ENCODE measurements at regions not wholly inside any gene's neighbourhood (a gene's known extent, or its start where the extent isn't known, plus 50 kb on each side); places are given as distances from the start of the nearest gene placed in this dataset.
"Not testable (repeated sequence)": the region's sequence is repeated elsewhere in the genome, so short reads cannot be mapped to it uniquely, and the experiment has no call there.

DNA sequence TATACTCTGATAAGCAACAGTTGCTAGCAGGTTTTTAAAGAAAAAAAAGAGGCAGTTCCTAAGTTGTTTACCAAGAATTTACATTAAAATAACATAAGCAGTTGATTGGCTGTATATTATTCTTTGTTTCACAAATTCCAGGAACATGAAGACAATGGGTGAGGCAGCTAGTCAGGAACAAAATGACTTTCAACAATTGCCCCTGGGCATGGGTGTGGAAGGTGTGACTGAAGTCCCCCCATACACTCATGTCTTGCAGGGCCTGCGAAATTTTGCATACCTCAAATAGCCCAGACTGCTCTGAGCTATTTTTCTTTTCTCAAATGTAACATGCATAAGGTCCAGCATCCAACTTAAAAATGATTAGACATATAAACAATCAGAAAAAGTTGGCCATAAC, 267.2 kb upstream of the DIO3 start:
- no peak for DNase-seq

- DNase-seq, result not testable (repeated sequence)
Observed at GRCh38 chr14:101299781-101300180, 261.5 kb upstream of the DIO3 start.

DNA sequence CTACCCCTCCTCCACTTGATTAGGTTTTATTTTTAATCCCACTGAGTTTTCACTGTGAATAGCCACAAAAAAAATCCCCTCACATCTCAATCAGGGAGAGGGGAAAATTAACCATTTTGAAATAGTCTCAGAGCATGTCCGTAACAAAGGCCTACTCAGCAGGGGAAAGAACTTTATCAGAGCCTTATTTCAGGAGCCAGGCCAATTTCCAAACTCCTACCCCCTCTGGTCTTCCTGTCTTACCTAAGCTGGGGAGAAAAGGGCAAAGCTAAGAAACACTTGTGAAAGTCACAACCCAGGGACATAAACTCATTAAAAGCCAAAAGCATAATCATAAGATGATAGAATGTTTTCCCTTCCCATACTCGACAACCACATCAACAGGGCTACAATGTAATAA, 260.3 kb upstream of the DIO3 start:
- no peak for DNase-seq

GRCh38 chr14:101307162-101307561, 254.1 kb upstream of the DIO3 start:
- DNase-seq, result not testable (repeated sequence)

DNA sequence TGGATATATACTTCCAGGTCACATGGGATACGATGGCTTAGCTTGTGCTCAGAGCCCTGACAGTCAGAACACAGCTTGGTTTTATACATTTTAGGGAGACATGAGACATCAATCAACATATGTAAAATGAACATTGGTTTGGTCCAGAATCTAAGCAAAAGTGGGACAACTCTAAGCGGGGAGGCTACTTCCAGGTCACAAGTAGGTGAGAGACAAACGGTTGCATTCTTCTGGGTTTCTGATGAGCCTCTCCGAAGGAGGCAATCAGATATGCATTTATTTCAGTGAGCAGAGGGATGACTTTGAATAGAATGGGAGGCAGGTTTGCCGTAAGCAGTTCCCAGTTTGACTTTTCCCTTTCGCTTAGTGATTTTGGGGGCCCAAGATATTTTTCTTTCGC, 250.1 kb upstream of the DIO3 start:
- not testable (repeated sequence) for DNase-seq

DNA sequence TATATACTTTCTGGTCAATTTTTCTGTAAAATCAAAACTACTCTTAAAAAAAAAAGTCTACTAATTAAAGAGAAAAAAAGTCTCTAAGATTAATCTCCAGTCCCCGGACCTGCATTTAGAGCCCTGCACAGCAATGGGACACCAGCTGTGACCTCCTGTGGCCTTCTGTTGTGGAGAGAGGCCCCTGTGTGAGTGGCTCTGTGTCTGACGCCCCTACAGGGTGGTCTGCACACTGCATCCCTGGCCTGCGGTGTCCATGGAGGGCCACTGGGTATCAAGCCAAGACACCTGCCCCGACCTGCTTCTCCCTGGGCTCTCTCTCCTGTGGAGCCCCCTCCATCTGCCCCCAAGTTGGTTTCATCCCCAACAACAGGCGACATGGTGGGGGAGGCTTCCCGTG, 248.0 kb upstream of the DIO3 start:
- no peak for DNase-seq

DNA sequence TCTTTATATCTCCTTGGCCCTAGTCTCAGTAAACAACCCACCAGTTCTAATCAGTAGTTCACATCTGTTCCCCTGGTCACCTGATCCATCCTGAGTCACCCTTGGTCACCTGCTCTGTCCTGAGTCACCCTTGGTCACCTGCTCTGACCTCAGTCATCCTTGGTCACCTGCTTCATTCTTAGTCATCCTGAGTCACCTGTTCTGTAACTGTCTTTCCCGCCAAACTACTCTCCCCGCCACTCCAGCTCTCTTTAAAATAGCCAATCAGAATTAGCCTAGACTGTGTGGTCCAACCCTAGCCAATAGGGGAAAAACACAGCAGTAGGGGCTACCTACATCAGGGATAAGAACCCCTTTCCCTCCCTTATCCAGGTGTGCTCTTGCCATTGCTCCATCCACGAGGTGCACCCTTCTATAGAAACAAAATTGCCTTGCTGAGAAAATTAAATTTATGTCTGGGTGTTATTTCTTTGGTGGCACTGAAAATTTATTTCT, 245.4 kb upstream of the DIO3 start:
- DNase-seq, result no peak

GRCh38 chr14:101318271-101318670, 243.0 kb upstream of the DIO3 start:
- no peak for DNase-seq

DNA sequence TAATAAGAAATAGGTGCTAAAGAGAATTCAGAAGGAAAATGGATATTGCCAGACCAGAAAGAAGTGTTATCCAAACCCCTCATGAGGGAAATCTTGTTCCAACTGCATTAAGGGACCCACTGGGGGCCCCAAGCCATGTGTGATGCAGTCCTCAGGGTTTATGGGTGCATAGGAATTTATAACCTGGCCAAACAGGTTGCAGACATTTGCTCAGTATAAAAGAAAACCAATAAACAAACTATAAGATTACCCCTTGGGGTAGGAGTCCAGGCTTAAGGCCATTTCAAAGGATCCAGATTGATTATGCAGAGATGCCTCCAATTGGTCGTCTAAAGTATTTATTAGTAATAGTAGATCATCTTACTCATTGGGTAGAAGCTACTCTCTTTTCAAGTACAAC, 240.9 kb upstream of the DIO3 start:
- DNase-seq, result no peak

- DNase-seq, result no peak
Observed at GRCh38 chr14:101322223-101322622, 239.1 kb upstream of the DIO3 start.

GRCh38 chr14:101323111-101323510, 238.2 kb upstream of the DIO3 start:
- DNase-seq, result no peak

- DNase-seq, result not testable (repeated sequence)
Observed at GRCh38 chr14:101323614-101324235, 237.6 kb upstream of the DIO3 start.

- no peak for DNase-seq
Observed at GRCh38 chr14:101325319-101325718, 236.0 kb upstream of the DIO3 start.

DNA sequence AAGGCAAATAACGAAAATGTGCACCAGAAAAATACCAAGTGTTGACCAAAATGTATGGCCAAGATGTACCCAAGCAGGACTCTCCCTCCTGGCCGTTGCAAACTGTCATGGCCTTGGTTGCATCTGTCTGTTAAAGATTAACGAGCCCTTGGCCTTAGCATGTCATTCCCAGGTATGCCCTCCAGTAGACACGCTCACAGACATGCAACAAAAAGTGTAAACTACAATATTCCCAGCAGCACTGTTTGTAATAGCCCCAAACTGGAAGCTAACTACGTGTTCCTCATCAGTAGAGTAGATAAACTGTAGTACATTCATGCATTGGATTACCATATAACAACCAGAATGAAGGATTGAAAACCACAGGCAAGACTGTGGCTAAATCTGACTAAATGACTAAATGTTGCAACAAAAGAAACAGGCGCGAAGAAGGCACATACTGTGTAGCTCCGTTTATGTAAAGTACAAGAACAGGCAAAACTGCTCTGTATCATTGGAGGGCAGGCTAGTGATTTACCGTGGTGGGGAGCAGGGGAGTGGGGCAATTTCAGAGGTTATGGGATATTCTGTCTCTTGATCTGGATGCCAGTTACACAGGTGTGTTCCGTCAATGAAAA, 232.8 kb upstream of the DIO3 start:
- no peak for DNase-seq

DNA sequence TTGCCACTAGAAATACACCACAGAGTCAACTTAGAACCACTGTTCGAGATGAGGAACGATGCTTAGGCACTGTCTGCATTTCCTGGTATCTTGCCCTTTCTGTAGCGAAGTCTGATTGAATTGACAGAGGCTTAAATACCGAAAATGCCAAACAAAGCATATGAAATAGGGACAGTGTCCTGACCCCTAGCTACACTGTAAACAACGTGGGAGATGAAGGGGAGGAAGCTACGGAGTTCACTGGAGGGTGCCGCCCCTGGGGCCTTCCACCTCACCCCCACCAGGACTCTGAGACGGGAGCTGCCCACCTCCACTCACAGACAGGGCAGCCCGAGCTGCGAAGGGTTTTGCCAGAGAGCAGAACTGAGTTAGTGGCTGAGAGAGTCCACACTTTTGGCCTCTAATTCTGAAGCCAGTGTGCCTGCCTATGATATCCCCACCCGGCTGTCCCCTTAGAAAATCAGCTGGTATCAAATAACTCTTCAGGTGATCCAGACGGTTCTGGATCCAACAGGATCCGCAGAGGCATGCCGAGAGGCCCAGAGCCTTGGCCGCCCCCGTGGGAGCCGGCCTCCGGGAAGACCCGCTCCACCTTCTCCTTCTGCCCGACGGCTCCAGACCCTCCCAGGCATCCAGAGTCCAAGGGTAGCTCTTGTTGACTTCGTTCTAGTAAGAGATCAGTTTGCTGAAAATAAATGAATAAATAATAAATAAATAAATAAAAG, 230.7 kb upstream of the DIO3 start:
- DNase-seq, result no peak

- no peak for DNase-seq
Observed at GRCh38 chr14:101331141-101331525, 230.2 kb upstream of the DIO3 start.

DNA sequence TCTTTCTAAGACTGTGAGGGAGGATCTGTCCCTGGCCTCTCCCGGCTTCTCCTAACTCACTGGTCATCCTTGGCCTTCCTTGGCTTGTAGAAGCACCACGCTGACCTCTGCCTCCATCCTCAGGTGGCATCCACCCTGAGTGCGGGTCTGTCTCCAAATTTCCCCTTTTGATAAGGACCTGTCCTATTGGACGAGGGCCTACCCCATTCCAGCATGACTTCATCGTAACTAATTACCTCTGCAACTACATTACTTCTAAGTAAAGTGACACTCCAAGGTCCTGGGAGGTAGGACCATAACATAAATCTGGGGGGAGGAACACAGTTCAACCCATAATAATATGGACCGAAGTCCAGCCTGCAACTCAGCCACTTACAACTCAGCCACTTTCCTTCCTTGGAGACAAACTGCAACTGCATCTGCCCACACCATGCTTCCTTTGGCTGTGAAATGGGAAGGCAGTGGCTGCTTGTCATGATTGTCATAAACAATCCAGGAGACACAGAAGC, 229.6 kb upstream of the DIO3 start:
- DNase-seq, result no peak

DNA sequence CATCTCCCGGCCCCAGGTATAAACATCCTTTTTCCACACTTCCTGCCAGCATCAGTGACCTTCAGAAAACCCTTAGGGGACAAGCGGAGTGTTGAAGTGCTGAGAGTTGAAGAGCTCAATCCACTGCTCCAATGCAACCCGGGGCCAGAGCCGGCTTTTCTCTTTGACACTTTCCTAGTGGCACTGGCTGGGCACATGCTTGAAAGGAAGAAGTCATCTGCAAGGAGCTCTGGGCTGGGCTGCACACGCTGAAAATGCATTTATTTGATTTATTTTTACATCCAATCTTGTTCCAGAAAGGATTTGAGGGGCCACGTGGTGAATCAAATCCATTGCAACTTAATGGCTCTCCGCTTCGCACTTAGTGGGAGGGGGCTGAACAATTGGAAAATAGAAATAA, 229.0 kb upstream of the DIO3 start:
- DNase-seq, result no peak

DNA sequence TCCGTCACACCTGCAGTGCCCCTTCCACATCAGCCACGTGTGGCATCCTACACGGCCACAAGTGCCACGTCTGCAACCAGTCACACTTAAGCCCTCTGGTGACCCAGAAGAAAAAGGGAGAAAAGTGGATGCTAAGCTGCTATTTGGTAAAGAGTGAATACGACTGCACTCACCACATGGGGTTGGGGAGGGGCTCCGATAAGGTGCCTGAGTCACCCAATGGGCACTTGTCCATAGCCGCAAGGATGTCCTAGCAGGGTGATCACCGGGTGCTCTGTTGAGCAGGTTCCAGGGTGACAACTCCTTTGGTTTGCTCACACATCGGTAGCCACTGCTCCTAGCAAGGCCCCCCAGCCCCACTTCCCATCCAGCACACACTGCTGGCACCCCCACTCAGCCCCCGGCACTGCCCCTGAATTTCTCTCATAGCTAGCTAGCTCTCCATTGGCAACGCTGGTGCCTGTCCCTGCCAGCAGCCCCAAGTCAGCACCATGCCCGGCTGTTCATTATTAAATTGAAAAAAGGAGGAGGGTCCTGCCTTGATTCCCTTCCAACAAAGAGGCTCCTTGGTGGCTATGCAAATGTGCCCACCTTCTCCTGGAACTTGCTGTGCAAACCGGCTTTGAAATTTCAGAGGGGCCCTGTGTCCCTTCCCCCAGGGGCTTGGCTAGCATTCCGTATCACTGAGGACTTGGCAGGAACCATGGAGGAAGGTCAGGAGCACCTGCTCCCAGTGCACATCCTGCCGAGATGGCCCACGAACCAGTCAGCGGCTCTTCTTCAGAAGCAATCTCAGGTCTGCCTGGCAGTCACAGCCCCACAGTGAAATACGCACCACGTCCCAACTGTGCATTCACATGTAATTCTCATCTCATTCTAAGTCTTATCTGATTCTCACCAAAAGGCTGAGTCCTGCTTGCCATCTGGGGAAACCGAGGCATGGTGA, 227.7 kb upstream of the DIO3 start:
- no peak for DNase-seq

- no peak for DNase-seq
Observed at GRCh38 chr14:101334656-101335055, 226.6 kb upstream of the DIO3 start.

DNA sequence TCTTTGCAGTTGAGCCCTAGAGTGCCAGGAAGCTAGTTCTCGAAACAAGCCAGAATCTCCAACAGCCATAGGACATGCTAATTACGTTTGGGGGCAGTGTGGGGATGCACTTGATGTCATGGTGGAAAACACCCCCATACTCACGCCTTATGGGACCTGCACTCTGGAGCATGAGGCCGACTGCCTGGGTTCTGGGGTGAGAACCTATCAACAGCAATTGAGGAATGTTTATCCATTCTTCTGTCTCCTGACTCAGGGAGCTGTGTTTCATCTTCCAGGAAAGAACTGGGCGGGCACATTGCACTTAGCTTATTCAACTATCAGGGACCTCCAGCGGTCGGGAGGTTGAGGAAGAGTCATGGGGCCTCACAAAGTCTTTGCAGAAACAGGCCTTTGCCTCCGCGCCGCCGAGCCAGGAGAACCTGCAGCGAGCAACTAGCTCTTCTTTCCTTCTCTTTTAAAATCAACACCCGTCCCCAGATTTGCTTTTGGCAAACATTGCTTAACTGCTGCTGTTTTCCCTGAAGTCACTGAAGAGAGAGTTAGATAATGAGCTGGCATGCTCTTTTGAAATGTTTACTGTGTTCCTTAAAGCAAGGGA, 226.1 kb upstream of the DIO3 start:
- DNase-seq, result no peak

DNA sequence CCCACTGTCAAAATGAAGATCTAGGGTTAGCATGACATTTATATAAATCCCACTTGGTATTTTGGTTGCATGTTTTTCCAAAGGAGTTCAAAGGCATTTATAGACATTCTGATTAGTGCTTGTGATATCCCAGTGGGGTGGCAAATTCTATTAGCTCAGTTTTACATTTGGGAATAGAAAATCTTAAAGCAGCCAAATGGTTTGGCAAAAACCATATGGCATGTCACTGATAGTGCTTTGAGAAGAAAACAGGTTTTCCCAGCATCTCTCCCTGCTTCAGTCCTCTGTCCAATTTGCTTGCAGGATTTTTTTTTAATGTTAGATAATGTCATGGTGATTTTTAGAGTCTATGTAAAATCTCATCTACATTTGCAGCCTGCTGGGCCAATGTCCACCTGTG, 225.1 kb upstream of the DIO3 start:
- DNase-seq, result no peak

- DNase-seq, result no peak
Observed at GRCh38 chr14:101337053-101337452, 224.2 kb upstream of the DIO3 start.
